Liver (tissue), 3 donors: ENCODE measurements at regions not wholly inside any gene's neighbourhood (a gene's known extent, or its start where the extent isn't known, plus 50 kb on each side); places are given as distances from the start of the nearest gene placed in this dataset.

Experiments used
- CTCF ChIP-seq: fragments of 150-350 bp; IDR thresholded peaks from 2 replicates; pipeline ENCODE4 v1.5.1; 2017; ENCODE audit warnings: improper control_type of control experiment, low read depth, low read length; ENCODE audit not compliant: missing input control
- EGR1 ChIP-seq, 2 donors: IDR thresholded peaks; 2 replicates each; pipeline ENCODE4 v1.6.1; 2016 to 2018; ENCODE audit warnings: antibody characterized with exemption in 2 of 2, low read depth in 2 of 2
- FOXA1 ChIP-seq: IDR thresholded peaks from 2 replicates; pipeline ENCODE4 v1.6.1; 2016; ENCODE audit warnings: antibody characterized with exemption
- JUND ChIP-seq, 2 donors: IDR thresholded peaks; 2 replicates each; pipeline ENCODE4 v1.6.1; 2016; ENCODE audit warnings: antibody characterized with exemption in 2 of 2
- REST ChIP-seq: IDR thresholded peaks from 2 replicates; pipeline ENCODE4 v1.6.1; 2016; ENCODE audit warnings: antibody characterized with exemption, mild to moderate bottlenecking
- ZBTB33 ChIP-seq: IDR thresholded peaks from 2 replicates; pipeline ENCODE4 v1.6.1; 2016; ENCODE audit warnings: antibody characterized with exemption
- donor health status: healthy.
- donor health status: healthy.

- TF ChIP-seq CTCF (no peak), REST (no peak), EGR1 (IDR thresholded peaks at IDR 0.05; ENCODE audit: low read depth in 2 of 2) (no peak), ZBTB33 (no peak), FOXA1 (no peak), JUND (IDR thresholded peaks at IDR 0.05) (no peak)
Observed at GRCh38 chr2:83162421-83162820, 1296.7 kb downstream of the SUCLG1 start.
